Aorta (tissue), 5 donors: ENCODE measurements at regions not wholly inside any gene's neighbourhood (a gene's known extent, or its start where the extent isn't known, plus 50 kb on each side); places are given as distances from the start of the nearest gene placed in this dataset.

Source experiments
- ATAC-seq: fragments of 200-7000 bp; cut with Tn5 transposase; one replicate; pipeline ENCODE4 v1.9.1; 2022; ENCODE audit warnings: moderate library complexity; ENCODE audit not compliant: low FRiP score
- DNase-seq, 2 donors: peaks; one replicate each; pipeline ENCODE4 v3.0.0-alpha.2; 2020
- H3K27ac ChIP-seq, 2 donors: one replicate each; pipeline ENCODE4 v1.5.1; 2013; ENCODE audit warnings: low read length in 2 of 2, mild to moderate bottlenecking in 2 of 2, moderate library complexity in 2 of 2, control low read depth in 1 of 2, inconsistent platforms in 1 of 2, low read depth in 1 of 2
- H3K27me3 ChIP-seq, 2 donors: one replicate each; pipeline ENCODE4 v1.6.1; 2013; ENCODE audit warnings: control low read depth in 1 of 2, low read length in 1 of 2, mild to moderate bottlenecking in 1 of 2, moderate library complexity in 1 of 2; ENCODE audit not compliant: insufficient read depth in 2 of 2, control insufficient read depth in 1 of 2
- H3K36me3 ChIP-seq, 2 donors: one replicate each; pipeline ENCODE4 v1.6.1; 2013; ENCODE audit warnings: control low read depth in 1 of 2, low read length in 1 of 2, mild to moderate bottlenecking in 1 of 2; ENCODE audit not compliant: insufficient read depth in 2 of 2, control insufficient read depth in 1 of 2
- H3K4me1 ChIP-seq, 2 donors: one replicate each; pipeline ENCODE4 v1.6.1; 2013; ENCODE audit warnings: low read length in 2 of 2, control low read depth in 1 of 2, mild to moderate bottlenecking in 1 of 2, moderate library complexity in 1 of 2; ENCODE audit not compliant: insufficient read depth in 2 of 2, control insufficient read depth in 1 of 2
- H3K4me3 ChIP-seq, 2 donors: one replicate each; pipeline ENCODE4 v1.5.1; 2013; ENCODE audit warnings: low read length in 2 of 2, control low read depth in 1 of 2, mild to moderate bottlenecking in 1 of 2
- H3K9me3 ChIP-seq: one replicate; pipeline ENCODE4 v1.6.1; 2013; ENCODE audit warnings: mild to moderate bottlenecking, low read length; ENCODE audit not compliant: control insufficient read depth
- WGBS, 2 donors: extraction: QIAGEN DNeasy Blood & Tissue Kit; methylation state at CpG; one replicate each; pipeline ENCODE4 v1.1.7; 2013; 5-methylcytosine and 5-hydroxymethylcytosine counted together
- intact Hi-C, 2 donors: fragments of 100-400 bp; cut with DNase I; formaldehyde crosslinking; loops; one replicate each; pipeline versions ENCODE4 v1.14.2 to v1.15.0; 2022
- donor health status: healthy with polysubstance abuse.
- donor health status: Bipolar disorder and iron deficiency.
- donor health status: DM: no; HTN: no; CAD: no.
- donor health status: DM: no; HTN: no; CAD: no.
- donor health status: DM: yes; HTN: yes; CAD: no.

- ATAC-seq = no peak
- no peak for DNase-seq
- no peaks in the 10 kb centered on the region for H3K4me1 ChIP-seq
- intact Hi-C loops = no loop called here
- H3K36me3 ChIP-seq = no peaks in the 10 kb centered on the region
- 59 to 70% methylated on average over 5 of the region's 5 CpGs for WGBS, 2 donors
- peaks cover 7% of the 10 kb centered on the region for H3K9me3 ChIP-seq
- no peak overlapping the region for H3K4me3 ChIP-seq
- H3K27ac ChIP-seq = no peak overlapping the region
- peaks cover 0 to 6% of the 10 kb centered on the region in 2 donors for H3K27me3 ChIP-seq
Observed at GRCh38 chr12:107931761-107932160, 157.3 kb downstream of the ASCL4 start.

GRCh38 chr12:107938446-107938845 is 163.9 kb downstream of the ASCL4 start:
- Histone ChIP-seq H3K4me1 (no peaks in the 10 kb centered on the region), H3K9me3 (peaks cover 5% of the 10 kb centered on the region), H3K27me3 (peaks cover 0 to 5% of the 10 kb centered on the region in 2 donors), H3K36me3 (no peaks in the 10 kb centered on the region), H3K27ac (no peak overlapping the region), H3K4me3 (no peak overlapping the region)
- no peak for ATAC-seq
- DNase-seq = no peak
- intact Hi-C loops = no loop called here
- WGBS, 2 donors = 48 to 60% methylated on average over 1 of the region's 1 CpG

GRCh38 chr12:107948391-107948945 is 174.0 kb downstream of the ASCL4 start:
- intact Hi-C loops = no loop called here
- no peaks in the 10 kb centered on the region for H3K36me3 ChIP-seq
- no peak overlapping the region for H3K27ac ChIP-seq
- ATAC-seq (no peak), DNase-seq (no peak)
- H3K9me3 ChIP-seq = peaks cover 3% of the 10 kb centered on the region
- peaks cover 0 to 2% of the 10 kb centered on the region in 2 donors for H3K27me3 ChIP-seq
- 11 to 28% methylated on average over 12 of the region's 12 CpGs for WGBS, 2 donors
- H3K4me3 ChIP-seq = no peak overlapping the region
- no peaks in the 10 kb centered on the region for H3K4me1 ChIP-seq

- Histone ChIP-seq H3K4me1 (no peaks in the 10 kb centered on the region), H3K4me3 (no peak overlapping the region), H3K9me3 (peaks cover 3% of the 10 kb centered on the region), H3K27me3 (peaks cover 0 to 3% of the 10 kb centered on the region in 2 donors), H3K36me3 (no peaks in the 10 kb centered on the region), H3K27ac (no peak overlapping the region)
- no peak for DNase-seq
- WGBS, 2 donors = 83 to 86% methylated on average over 2 of the region's 2 CpGs
- intact Hi-C loops = no loop called here
- ATAC-seq = no peak
Observed at GRCh38 chr12:107951024-107951423, 176.5 kb downstream of the ASCL4 start.

- 44 to 48% methylated on average over 6 of the region's 6 CpGs for WGBS, 2 donors
- no peak overlapping the region for H3K4me3 ChIP-seq
- no peaks in the 10 kb centered on the region for H3K4me1 ChIP-seq
- H3K27me3 ChIP-seq = peaks cover 0 to 3% of the 10 kb centered on the region in 2 donors
- H3K9me3 ChIP-seq = peaks cover 3% of the 10 kb centered on the region
- no peaks in the 10 kb centered on the region for H3K36me3 ChIP-seq
- ATAC-seq = no peak
- no peak for DNase-seq
- intact Hi-C loops = no loop called here
- no peak overlapping the region for H3K27ac ChIP-seq
Observed at GRCh38 chr12:107955966-107956643, 173.0 kb upstream of the WSCD2 start.

- intact Hi-C loops = no loop called here
- peaks cover 0 to 3% of the 10 kb centered on the region in 2 donors for H3K27me3 ChIP-seq
- peaks cover 1% of the 10 kb centered on the region for H3K9me3 ChIP-seq
- no peaks in the 10 kb centered on the region for H3K4me1 ChIP-seq
- no peaks in the 10 kb centered on the region for H3K36me3 ChIP-seq
- no peak overlapping the region for H3K4me3 ChIP-seq
- no peak overlapping the region for H3K27ac ChIP-seq
- DNase-seq = no peak
- no peak for ATAC-seq
Observed at GRCh38 chr12:107957459-107957858, 171.6 kb upstream of the WSCD2 start.

GRCh38 chr12:107963635-107964034 is 165.5 kb upstream of the WSCD2 start:
- no peak for DNase-seq
- Histone ChIP-seq H3K4me1 (no peaks in the 10 kb centered on the region), H3K4me3 (no peak overlapping the region), H3K36me3 (no peaks in the 10 kb centered on the region), H3K27ac (no peak overlapping the region), H3K9me3 (peaks cover 2% of the 10 kb centered on the region), H3K27me3 (no peaks in the 10 kb centered on the region)
- intact Hi-C loops = no loop called here
- no peak for ATAC-seq
- 58 to 61% methylated on average over 6 of the region's 6 CpGs for WGBS, 2 donors

GRCh38 chr12:107967170-107967569 is 161.9 kb upstream of the WSCD2 start:
- H3K4me1 ChIP-seq = no peaks in the 10 kb centered on the region
- DNase-seq = no peak
- no peak for ATAC-seq
- no peak overlapping the region for H3K27ac ChIP-seq
- H3K4me3 ChIP-seq = no peak overlapping the region
- 37 to 44% methylated on average over 4 of the region's 4 CpGs for WGBS, 2 donors
- H3K9me3 ChIP-seq = peaks cover 2% of the 10 kb centered on the region
- intact Hi-C loops = no loop called here
- H3K27me3 ChIP-seq = no peaks in the 10 kb centered on the region
- no peaks in the 10 kb centered on the region for H3K36me3 ChIP-seq

GRCh38 chr12:107973950-107974349 is 155.1 kb upstream of the WSCD2 start:
- no peak for ATAC-seq

More at GRCh38 chr12:107973950-107974349, 155.1 kb upstream of the WSCD2 start:
- Histone ChIP-seq H3K9me3 (peaks cover 2% of the 10 kb centered on the region), H3K27me3 (no peaks in the 10 kb centered on the region), H3K4me3 (no peak overlapping the region), H3K4me1 (no peaks in the 10 kb centered on the region), H3K27ac (no peak overlapping the region), H3K36me3 (no peaks in the 10 kb centered on the region)
- intact Hi-C loops = no loop called here
- no peak for DNase-seq
